HPDE6-E6E7 (cell line): ENCODE measurements at regions not wholly inside any gene's neighbourhood (a gene's known extent, or its start where the extent isn't known, plus 50 kb on each side); places are given as distances from the start of the nearest gene placed in this dataset.
"Not testable (repeated sequence)": the region's sequence is repeated elsewhere in the genome, so short reads cannot be mapped to it uniquely, and the experiment has no call there.

Experiments used
- DNase-seq: peaks from one replicate; pipeline ENCODE4 v3.0.0; 2011; ENCODE audit warnings: missing footprints; ENCODE audit errors: extremely low spot score

GRCh38 chr16:72597938-72598337 lies 426.0 kb upstream of the PMFBP1 start:
- DNase-seq: no peak

- DNase-seq: no peak
Observed at GRCh38 chr16:72596373-72596772, 424.4 kb upstream of the PMFBP1 start.

- DNase-seq: no peak
Observed at GRCh38 chr16:72590151-72590937, 418.4 kb upstream of the PMFBP1 start.

- no peak for DNase-seq
Observed at GRCh38 chr16:72588551-72588950, 416.6 kb upstream of the PMFBP1 start.

- DNase-seq: not testable (repeated sequence)
Observed at GRCh38 chr16:72578061-72578460, 406.1 kb upstream of the PMFBP1 start.

- no peak for DNase-seq
Observed at GRCh38 chr16:72576189-72576588, 404.2 kb upstream of the PMFBP1 start.

- DNase-seq: no peak
Observed at GRCh38 chr16:72569677-72570076, 397.7 kb upstream of the PMFBP1 start.

GRCh38 chr16:72568502-72568901 lies 396.5 kb upstream of the PMFBP1 start:
- DNase-seq: no peak

- DNase-seq: no peak
Observed at GRCh38 chr16:72566174-72566573, 394.2 kb upstream of the PMFBP1 start.

- DNase-seq: no peak
Observed at GRCh38 chr16:72565106-72565505, 393.2 kb upstream of the PMFBP1 start.

GRCh38 chr16:72560617-72561016 lies 388.7 kb upstream of the PMFBP1 start:
- DNase-seq: no peak

- no peak for DNase-seq
Observed at GRCh38 chr16:72558501-72558900, 386.5 kb upstream of the PMFBP1 start.

- no peak for DNase-seq
Observed at GRCh38 chr16:72554935-72555334, 383.0 kb upstream of the PMFBP1 start.

- DNase-seq: no peak
Observed at GRCh38 chr16:72552654-72553053, 380.7 kb upstream of the PMFBP1 start.

- no peak for DNase-seq
Observed at GRCh38 chr16:72551649-72552048, 379.7 kb upstream of the PMFBP1 start.

- DNase-seq: no peak
Observed at GRCh38 chr16:72549878-72550277, 377.9 kb upstream of the PMFBP1 start.

GRCh38 chr16:72542102-72542501 lies 370.1 kb upstream of the PMFBP1 start:
- DNase-seq: no peak

- DNase-seq: no peak
Observed at GRCh38 chr16:72537664-72538063, 365.7 kb upstream of the PMFBP1 start.

GRCh38 chr16:72536723-72537435 lies 364.9 kb upstream of the PMFBP1 start:
- DNase-seq: no peak

GRCh38 chr16:72532906-72533410 lies 361.0 kb upstream of the PMFBP1 start:
- DNase-seq: no peak

GRCh38 chr16:72530434-72530833 lies 358.5 kb upstream of the PMFBP1 start:
- peak; percentile 26 for DNase-seq

- no peak for DNase-seq
Observed at GRCh38 chr16:72523087-72523486, 351.1 kb upstream of the PMFBP1 start.

- DNase-seq: no peak
Observed at GRCh38 chr16:72517154-72517553, 345.2 kb upstream of the PMFBP1 start.
